KMS-11 (cell line): ENCODE measurements at regions not wholly inside any gene's neighbourhood (a gene's known extent, or its start where the extent isn't known, plus 50 kb on each side); places are given as distances from the start of the nearest gene placed in this dataset.
"Not testable (repeated sequence)": the region's sequence is repeated elsewhere in the genome, so short reads cannot be mapped to it uniquely, and the experiment has no call there.

Source experiments
- H2AFZ ChIP-seq: fragments of 200-600 bp; sonication (generic); 2 replicates; pipeline ENCODE4 v1.6.1; 2016; ENCODE audit warnings: antibody characterized with exemption, mixed run types, low read depth
- H3K27ac ChIP-seq: fragments of 200-600 bp; sonication (generic); 2 replicates; pipeline ENCODE4 v1.6.1; 2016; ENCODE audit warnings: mild to moderate bottlenecking, mixed run types
- H3K27me3 ChIP-seq: fragments of 200-600 bp; sonication (generic); 2 replicates; pipeline ENCODE4 v1.6.1; 2017; ENCODE audit warnings: mild to moderate bottlenecking, low read depth, mixed run types, moderate library complexity; ENCODE audit not compliant: insufficient read depth
- H3K36me3 ChIP-seq: fragments of 200-600 bp; sonication (generic); 2 replicates; pipeline ENCODE4 v1.6.1; 2017; ENCODE audit warnings: mild to moderate bottlenecking, mixed run types; ENCODE audit not compliant: insufficient read depth
- H3K4me1 ChIP-seq: fragments of 200-600 bp; sonication (generic); 2 replicates; pipeline ENCODE4 v1.6.1; 2016; ENCODE audit warnings: mild to moderate bottlenecking, low read depth, mixed run types; ENCODE audit not compliant: poor library complexity, severe bottlenecking
- H3K4me2 ChIP-seq: fragments of 200-600 bp; sonication (generic); 2 replicates; pipeline ENCODE4 v1.7.0; 2016; ENCODE audit warnings: mild to moderate bottlenecking, mixed run types
- H3K4me3 ChIP-seq: fragments of 200-600 bp; sonication (generic); IDR thresholded peaks from 2 replicates; pipeline ENCODE4 v1.6.1; 2017; ENCODE audit warnings: low read depth, low read length, mixed read lengths; ENCODE audit not compliant: insufficient read depth
- H3K79me2 ChIP-seq: fragments of 200-600 bp; sonication (generic); 2 replicates; pipeline ENCODE4 v1.6.1; 2016; ENCODE audit warnings: low read depth, mixed run types; ENCODE audit not compliant: insufficient read depth
- H3K9ac ChIP-seq: fragments of 200-600 bp; sonication (generic); 2 replicates; pipeline ENCODE4 v1.6.1; 2016; ENCODE audit warnings: mild to moderate bottlenecking, mixed run types
- H4K20me1 ChIP-seq: fragments of 200-600 bp; sonication (generic); 2 replicates; pipeline ENCODE4 v1.6.1; 2016; ENCODE audit warnings: mild to moderate bottlenecking, mixed run types; ENCODE audit not compliant: insufficient read depth
- TF ChIP-seq, protein P1 (sequence below): fragments of 200-600 bp; sonication (generic); conservative IDR thresholded peaks from 2 replicates; pipeline ENCODE4 v1.6.1; 2017; ENCODE audit warnings: low read depth, mild to moderate bottlenecking, antibody characterized with exemption, low read length, moderate library complexity, mixed read lengths

- Histone ChIP-seq H4K20me1 (no peaks in the 10 kb centered on the region), H3K9ac (no peak overlapping the region), H3K4me1 (no peaks in the 10 kb centered on the region), H3K27me3 (no peaks in the 10 kb centered on the region), H3K4me3 (no peak overlapping the region), H3K79me2 (no peaks in the 10 kb centered on the region), H2AFZ (no peak overlapping the region), H3K27ac (no peak overlapping the region), H3K36me3 (no peaks in the 10 kb centered on the region), H3K4me2 (no peak overlapping the region)
- TF ChIP-seq, protein P1, sequence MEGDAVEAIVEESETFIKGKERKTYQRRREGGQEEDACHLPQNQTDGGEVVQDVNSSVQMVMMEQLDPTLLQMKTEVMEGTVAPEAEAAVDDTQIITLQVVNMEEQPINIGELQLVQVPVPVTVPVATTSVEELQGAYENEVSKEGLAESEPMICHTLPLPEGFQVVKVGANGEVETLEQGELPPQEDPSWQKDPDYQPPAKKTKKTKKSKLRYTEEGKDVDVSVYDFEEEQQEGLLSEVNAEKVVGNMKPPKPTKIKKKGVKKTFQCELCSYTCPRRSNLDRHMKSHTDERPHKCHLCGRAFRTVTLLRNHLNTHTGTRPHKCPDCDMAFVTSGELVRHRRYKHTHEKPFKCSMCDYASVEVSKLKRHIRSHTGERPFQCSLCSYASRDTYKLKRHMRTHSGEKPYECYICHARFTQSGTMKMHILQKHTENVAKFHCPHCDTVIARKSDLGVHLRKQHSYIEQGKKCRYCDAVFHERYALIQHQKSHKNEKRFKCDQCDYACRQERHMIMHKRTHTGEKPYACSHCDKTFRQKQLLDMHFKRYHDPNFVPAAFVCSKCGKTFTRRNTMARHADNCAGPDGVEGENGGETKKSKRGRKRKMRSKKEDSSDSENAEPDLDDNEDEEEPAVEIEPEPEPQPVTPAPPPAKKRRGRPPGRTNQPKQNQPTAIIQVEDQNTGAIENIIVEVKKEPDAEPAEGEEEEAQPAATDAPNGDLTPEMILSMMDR = no peak
These were observed 174.5 kb downstream of the OTOL1 start for GRCh38 chr3:161671141-161671540.

DNA sequence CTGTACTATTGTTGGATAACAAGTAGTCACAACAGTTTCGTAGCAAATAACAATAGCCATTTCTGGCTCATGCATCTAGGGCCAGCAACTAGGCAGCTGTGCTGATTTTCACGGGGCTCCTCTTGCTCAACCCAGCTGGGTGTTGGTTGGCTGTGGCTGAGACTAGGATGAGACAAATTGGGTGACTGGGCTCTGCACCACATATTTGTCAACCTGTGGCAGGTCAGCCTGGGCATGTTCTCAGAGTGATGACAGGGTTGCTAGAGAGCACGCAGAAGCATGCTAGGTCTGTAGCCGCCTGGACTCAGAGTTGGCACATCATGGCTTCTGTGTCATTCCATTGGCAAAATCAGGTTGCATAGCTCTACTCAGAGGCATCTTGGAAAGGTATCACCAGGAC lies 175.9 kb downstream of the OTOL1 start:
- Histone ChIP-seq H3K27ac (no peak overlapping the region), H3K27me3 (no peaks in the 10 kb centered on the region)
- TF ChIP-seq, protein P1 = no peak

GRCh38 chr3:161673866-161674265 lies 177.3 kb downstream of the OTOL1 start:
- Histone ChIP-seq H3K27ac (no peak overlapping the region), H2AFZ (no peak overlapping the region), H4K20me1 (no peaks in the 10 kb centered on the region), H3K79me2 (no peaks in the 10 kb centered on the region), H3K9ac (no peak overlapping the region), H3K27me3 (no peaks in the 10 kb centered on the region), H3K4me2 (no peak overlapping the region), H3K36me3 (no peaks in the 10 kb centered on the region), H3K4me1 (no peaks in the 10 kb centered on the region), H3K4me3 (no peak overlapping the region)
- TF ChIP-seq, protein P1 = no peak

More for the DNA sequence above, 175.9 kb downstream of the OTOL1 start:
- Histone ChIP-seq H4K20me1 (no peaks in the 10 kb centered on the region), H3K4me3 (no peak overlapping the region), H3K9ac (no peak overlapping the region), H3K4me1 (no peaks in the 10 kb centered on the region), H3K4me2 (no peak overlapping the region), H2AFZ (no peak overlapping the region), H3K79me2 (no peaks in the 10 kb centered on the region), H3K36me3 (no peaks in the 10 kb centered on the region)

- no peak overlapping the region for H3K9ac ChIP-seq
- no peak overlapping the region for H3K27ac ChIP-seq
- H3K4me3 ChIP-seq = no peak overlapping the region
- H3K27me3 ChIP-seq = no peaks in the 10 kb centered on the region
- H3K36me3 ChIP-seq = no peaks in the 10 kb centered on the region
- no peak overlapping the region for H3K4me2 ChIP-seq
- TF ChIP-seq, protein P1 = no peak
- H3K4me1 ChIP-seq = no peaks in the 10 kb centered on the region
- no peaks in the 10 kb centered on the region for H4K20me1 ChIP-seq
- no peak overlapping the region for H2AFZ ChIP-seq
- H3K79me2 ChIP-seq = no peaks in the 10 kb centered on the region
These were observed 177.8 kb downstream of the OTOL1 start for GRCh38 chr3:161674402-161674801.

DNA sequence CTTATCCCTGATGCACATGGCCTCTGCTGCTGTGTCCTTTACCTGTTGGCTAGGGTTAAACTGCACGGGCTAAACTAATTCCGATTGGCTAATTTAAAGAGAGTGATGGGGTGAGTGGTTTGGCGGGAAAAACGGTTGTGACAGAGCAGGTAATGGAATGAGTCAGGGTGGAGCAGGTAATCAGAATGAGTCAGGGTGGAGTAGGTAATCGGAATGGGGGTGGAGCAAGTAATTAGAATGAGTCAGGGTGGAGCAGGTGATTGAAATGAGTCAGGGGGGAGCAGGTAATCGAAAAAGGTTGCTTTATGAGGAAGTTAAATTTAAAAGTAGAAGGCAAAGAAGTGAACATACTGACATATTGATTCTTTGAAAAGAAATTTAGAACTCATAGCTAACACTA lies 185.2 kb downstream of the OTOL1 start:
- peaks cover 25% of the 10 kb centered on the region for H3K4me1 ChIP-seq
- H3K79me2 ChIP-seq, H2AFZ ChIP-seq, H3K36me3 ChIP-seq, H3K4me3 ChIP-seq, H4K20me1 ChIP-seq, H3K27me3 ChIP-seq, H3K9ac ChIP-seq, H3K4me2 ChIP-seq, H3K27ac ChIP-seq: not testable (repeated sequence)
